Adrenal gland (tissue), 5 donors: ENCODE measurements at regions not wholly inside any gene's neighbourhood (a gene's known extent, or its start where the extent isn't known, plus 50 kb on each side); places are given as distances from the start of the nearest gene placed in this dataset.

Experiments
- CTCF ChIP-seq, 6 experiments: fragments of 450-650 bp in 4 of 6; fragments of 200-600 bp in 2 of 6; sonication (generic) in 1 of 6; IDR thresholded peaks; 1 replicate in 5 of 6; 2 replicates in 1 of 6; pipeline versions ENCODE4 v1.5.1 to v1.8.0; 2016 to 2021; ENCODE audit warnings: antibody characterized with exemption in 6 of 6, mild to moderate bottlenecking in 2 of 6, moderate library complexity in 1 of 6
- POLR2A ChIP-seq, 2 donors: fragments of 450-650 bp; IDR thresholded peaks; one replicate each; pipeline ENCODE4 v1.6.1; 2017; ENCODE audit warnings: antibody characterized with exemption in 2 of 2, mild to moderate bottlenecking in 2 of 2, moderate library complexity in 1 of 2
- donor health status: DM: no; HTN: no; CAD: no.

- TF ChIP-seq CTCF (IDR thresholded peaks at IDR 0.05): no peak
- no peak for TF ChIP-seq POLR2A (IDR thresholded peaks at IDR 0.05)
These were observed 291.1 kb upstream of the NOCT start for GRCh38 chr4:138724530-138724929.
